GM18873 (cell line): ENCODE measurements at regions not wholly inside any gene's neighbourhood (a gene's known extent, or its start where the extent isn't known, plus 50 kb on each side); places are given as distances from the start of the nearest gene placed in this dataset.

Experiments
- ATAC-seq: cut with Tn5 transposase; IDR thresholded peaks from one replicate; pipeline ENCODE4 v1.9.1; 2021; ENCODE audit warnings: mild to moderate bottlenecking, moderate library complexity, moderate number of reproducible peaks; ENCODE audit not compliant: unreplicated experiment, low FRiP score

GRCh38 chr18:65422544-65423136 lies 328.2 kb upstream of the CDH7 start:
- no peak for ATAC-seq

- no peak for ATAC-seq
Observed at GRCh38 chr18:65415098-65415497, 335.7 kb upstream of the CDH7 start.

GRCh38 chr18:65414501-65414900 lies 336.3 kb upstream of the CDH7 start:
- ATAC-seq: no peak

GRCh38 chr18:65411061-65411460 lies 339.8 kb upstream of the CDH7 start:
- no peak for ATAC-seq

GRCh38 chr18:65409261-65409660 lies 341.6 kb upstream of the CDH7 start:
- ATAC-seq: no peak

- no peak for ATAC-seq
Observed at GRCh38 chr18:65403534-65403933, 347.3 kb upstream of the CDH7 start.

GRCh38 chr18:65399091-65399490 lies 351.7 kb upstream of the CDH7 start:
- no peak for ATAC-seq

- ATAC-seq: no peak
Observed at GRCh38 chr18:65398347-65399075, 352.3 kb upstream of the CDH7 start.

- no peak for ATAC-seq
Observed at GRCh38 chr18:65380986-65381385, 369.8 kb upstream of the CDH7 start.

- ATAC-seq: no peak
Observed at GRCh38 chr18:65380571-65380970, 370.2 kb upstream of the CDH7 start.

GRCh38 chr18:65372904-65373303 lies 377.9 kb upstream of the CDH7 start:
- no peak for ATAC-seq

GRCh38 chr18:65365245-65365980 lies 385.4 kb upstream of the CDH7 start:
- no peak for ATAC-seq

GRCh38 chr18:65363911-65364632 lies 386.7 kb upstream of the CDH7 start:
- ATAC-seq: no peak

GRCh38 chr18:65363011-65363410 lies 387.8 kb upstream of the CDH7 start:
- ATAC-seq: no peak

- ATAC-seq: no peak
Observed at GRCh38 chr18:65359479-65359878, 391.3 kb upstream of the CDH7 start.

- no peak for ATAC-seq
Observed at GRCh38 chr18:65358306-65358705, 392.5 kb upstream of the CDH7 start.

- ATAC-seq: no peak
Observed at GRCh38 chr18:65352186-65352585, 398.6 kb upstream of the CDH7 start.

- no peak for ATAC-seq
Observed at GRCh38 chr18:65349635-65350034, 401.2 kb upstream of the CDH7 start.

- ATAC-seq: no peak
Observed at GRCh38 chr18:65347446-65347845, 403.4 kb upstream of the CDH7 start.

- ATAC-seq: no peak
Observed at GRCh38 chr18:65346086-65346485, 404.7 kb upstream of the CDH7 start.

GRCh38 chr18:65343571-65343970 lies 407.2 kb upstream of the CDH7 start:
- ATAC-seq: no peak
